ENCODE measurements at regions not wholly inside any gene's neighbourhood (a gene's known extent, or its start where the extent isn't known, plus 50 kb on each side); places are given as distances from the start of the nearest gene placed in this dataset.

DNA sequence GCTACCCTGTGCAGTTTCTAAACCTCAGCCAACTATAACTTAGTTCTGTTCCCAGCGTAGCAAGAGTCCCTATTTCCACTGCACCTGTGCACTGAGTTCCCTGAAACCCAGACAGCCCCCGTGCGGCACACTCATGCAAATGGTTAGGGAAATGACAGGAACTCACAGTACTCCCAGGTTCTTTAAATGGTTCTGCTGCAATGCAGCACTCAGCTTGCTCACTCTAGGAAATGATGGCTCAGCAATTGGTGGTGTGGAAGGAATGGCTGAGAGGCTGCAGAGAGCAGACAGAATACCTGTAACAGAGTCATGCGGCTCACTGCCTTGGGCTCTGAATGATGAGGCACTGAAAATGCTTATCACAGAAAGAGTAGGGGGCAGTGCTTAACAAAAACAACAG lies 143.0 kb downstream of the RAD51AP2 start:
- H3K27me3 ChIP-seq (replicated peaks; ENCODE audit: insufficient read depth, low read length), result no peaks in the 10 kb centered on the region
- no peaks in the 10 kb centered on the region for H4K20me1 ChIP-seq (ENCODE audit: insufficient read depth, low read length)
- peak overlapping the region; percentile 49 for H2AFZ ChIP-seq (ENCODE audit: low read length)
- DNase-seq, result peak; percentile 95
- peaks cover 36% of the 10 kb centered on the region for H3F3A ChIP-seq (ENCODE audit: insufficient read depth, low read length)
- no peaks in the 10 kb centered on the region for H3K9me2 ChIP-seq (replicated peaks; ENCODE audit: insufficient read depth, low read length)
- H3K27ac ChIP-seq (ENCODE audit: low read length), result peak overlapping the region; percentile 94
- TF ChIP-seq EZH2phosphoT487 (IDR thresholded peaks at IDR 0.05; ENCODE audit: low read length) (no peak), EZH2 (optimal IDR thresholded peaks at IDR 0.05; ENCODE audit: low read depth, low read length) (no peak)
- TF ChIP-seq, protein P1, sequence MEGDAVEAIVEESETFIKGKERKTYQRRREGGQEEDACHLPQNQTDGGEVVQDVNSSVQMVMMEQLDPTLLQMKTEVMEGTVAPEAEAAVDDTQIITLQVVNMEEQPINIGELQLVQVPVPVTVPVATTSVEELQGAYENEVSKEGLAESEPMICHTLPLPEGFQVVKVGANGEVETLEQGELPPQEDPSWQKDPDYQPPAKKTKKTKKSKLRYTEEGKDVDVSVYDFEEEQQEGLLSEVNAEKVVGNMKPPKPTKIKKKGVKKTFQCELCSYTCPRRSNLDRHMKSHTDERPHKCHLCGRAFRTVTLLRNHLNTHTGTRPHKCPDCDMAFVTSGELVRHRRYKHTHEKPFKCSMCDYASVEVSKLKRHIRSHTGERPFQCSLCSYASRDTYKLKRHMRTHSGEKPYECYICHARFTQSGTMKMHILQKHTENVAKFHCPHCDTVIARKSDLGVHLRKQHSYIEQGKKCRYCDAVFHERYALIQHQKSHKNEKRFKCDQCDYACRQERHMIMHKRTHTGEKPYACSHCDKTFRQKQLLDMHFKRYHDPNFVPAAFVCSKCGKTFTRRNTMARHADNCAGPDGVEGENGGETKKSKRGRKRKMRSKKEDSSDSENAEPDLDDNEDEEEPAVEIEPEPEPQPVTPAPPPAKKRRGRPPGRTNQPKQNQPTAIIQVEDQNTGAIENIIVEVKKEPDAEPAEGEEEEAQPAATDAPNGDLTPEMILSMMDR (IDR thresholded peaks at IDR 0.05; ENCODE audit: low read length), result peak; percentile 47
- H3K4me1 ChIP-seq (ENCODE audit: low read length), result peaks cover 51% of the 10 kb centered on the region
- H3K9me3 ChIP-seq (replicated peaks; ENCODE audit: insufficient read depth, low read length), result no peaks in the 10 kb centered on the region
- H3K4me3 ChIP-seq (ENCODE audit: low read length), result peak overlapping the region; percentile 14; the same call in 1 of the 2 replicates
- peak overlapping the region; percentile 52 for H3K9ac ChIP-seq (ENCODE audit: low read length)
- peak overlapping the region; percentile 58; the same call in 1 of the 2 replicates for H3K4me2 ChIP-seq (ENCODE audit: low read depth, low read length)
- H3K36me3 ChIP-seq (replicated peaks; ENCODE audit: insufficient read depth, low read length), result no peaks in the 10 kb centered on the region
- no peaks in the 10 kb centered on the region for H3K79me2 ChIP-seq (ENCODE audit: low read length)

DNA sequence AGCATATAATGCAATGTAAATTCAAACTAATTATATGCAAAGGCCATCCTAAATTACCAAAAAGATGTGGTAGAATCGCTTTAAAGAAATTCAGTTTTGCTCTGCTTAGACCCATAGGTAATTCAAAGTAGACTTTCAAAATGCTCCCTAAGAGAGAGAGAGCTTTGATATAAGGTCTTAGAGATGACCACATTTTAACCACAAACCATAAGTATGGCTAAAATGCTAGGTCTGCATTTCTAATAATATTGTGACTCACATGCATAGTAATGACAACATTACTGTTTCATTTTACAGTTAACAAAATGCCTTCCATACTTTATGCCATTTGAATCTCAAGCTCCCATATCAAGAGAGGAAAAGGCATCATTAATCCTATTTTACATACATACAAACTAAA lies 144.5 kb downstream of the RAD51AP2 start:
- Histone ChIP-seq H3K4me2 (ENCODE audit: low read depth, low read length) (peak overlapping the region; percentile 58), H2AFZ (ENCODE audit: low read length) (no peak overlapping the region), H3K4me3 (ENCODE audit: low read length) (0 out of 2 replicates have a peak overlapping the region, but pooled peaks have one; percentile 0), H3K9ac (ENCODE audit: low read length) (peak overlapping the region; percentile 52), H3F3A (ENCODE audit: insufficient read depth, low read length) (peaks cover 36% of the 10 kb centered on the region), H3K36me3 (replicated peaks; ENCODE audit: insufficient read depth, low read length) (no peaks in the 10 kb centered on the region), H3K9me3 (replicated peaks; ENCODE audit: insufficient read depth, low read length) (no peaks in the 10 kb centered on the region), H3K9me2 (replicated peaks; ENCODE audit: insufficient read depth, low read length) (no peaks in the 10 kb centered on the region), H3K4me1 (ENCODE audit: low read length) (peaks cover 51% of the 10 kb centered on the region), H3K27ac (ENCODE audit: low read length) (peak overlapping the region; percentile 94), H4K20me1 (ENCODE audit: insufficient read depth, low read length) (no peaks in the 10 kb centered on the region), H3K27me3 (replicated peaks; ENCODE audit: insufficient read depth, low read length) (no peaks in the 10 kb centered on the region), H3K79me2 (ENCODE audit: low read length) (no peaks in the 10 kb centered on the region)
- TF ChIP-seq, protein P1 (IDR thresholded peaks at IDR 0.05; ENCODE audit: low read length), result no peak
- TF ChIP-seq EZH2phosphoT487 (IDR thresholded peaks at IDR 0.05; ENCODE audit: low read length) (no peak), EZH2 (optimal IDR thresholded peaks at IDR 0.05; ENCODE audit: low read depth, low read length) (no peak)
- peak; percentile 96 for DNase-seq

DNA sequence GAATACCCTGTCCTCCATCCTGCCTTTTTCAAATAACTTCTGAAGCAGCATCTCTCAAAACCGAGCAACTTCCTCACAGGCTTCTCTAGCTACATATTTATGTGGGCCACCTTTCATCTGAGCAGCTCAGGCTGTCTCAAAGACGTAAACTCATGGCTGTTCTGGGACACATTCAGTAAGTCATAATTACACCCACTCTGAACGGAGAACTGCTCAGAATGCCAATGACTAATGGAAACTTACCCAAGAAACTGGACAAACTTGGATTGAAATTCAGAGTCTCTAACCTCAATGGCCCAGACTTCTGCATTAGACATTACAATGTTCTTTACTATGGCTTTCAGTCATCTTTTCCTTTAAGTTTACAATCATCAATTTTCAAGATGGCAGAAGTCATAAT lies 145.2 kb downstream of the RAD51AP2 start:
- H3K9me2 ChIP-seq (replicated peaks; ENCODE audit: insufficient read depth, low read length), result no peaks in the 10 kb centered on the region

More for the DNA sequence above, 145.2 kb downstream of the RAD51AP2 start:
- no peak for DNase-seq
- Histone ChIP-seq H3K27ac (ENCODE audit: low read length) (peak overlapping the region; percentile 94), H3K27me3 (replicated peaks; ENCODE audit: insufficient read depth, low read length) (no peaks in the 10 kb centered on the region), H2AFZ (ENCODE audit: low read length) (no peak overlapping the region), H4K20me1 (ENCODE audit: insufficient read depth, low read length) (no peaks in the 10 kb centered on the region), H3K4me3 (ENCODE audit: low read length) (no peak overlapping the region), H3F3A (ENCODE audit: insufficient read depth, low read length) (peaks cover 36% of the 10 kb centered on the region), H3K79me2 (ENCODE audit: low read length) (no peaks in the 10 kb centered on the region), H3K4me2 (ENCODE audit: low read depth, low read length) (peak overlapping the region; percentile 58), H3K4me1 (ENCODE audit: low read length) (peaks cover 51% of the 10 kb centered on the region), H3K36me3 (replicated peaks; ENCODE audit: insufficient read depth, low read length) (no peaks in the 10 kb centered on the region), H3K9ac (ENCODE audit: low read length) (peak overlapping the region; percentile 49), H3K9me3 (replicated peaks; ENCODE audit: insufficient read depth, low read length) (no peaks in the 10 kb centered on the region)
- TF ChIP-seq, protein P1 (IDR thresholded peaks at IDR 0.05; ENCODE audit: low read length), result no peak
